ENCODE measurements at regions not wholly inside any gene's neighbourhood (a gene's known extent, or its start where the extent isn't known, plus 50 kb on each side); places are given as distances from the start of the nearest gene placed in this dataset.

DNA sequence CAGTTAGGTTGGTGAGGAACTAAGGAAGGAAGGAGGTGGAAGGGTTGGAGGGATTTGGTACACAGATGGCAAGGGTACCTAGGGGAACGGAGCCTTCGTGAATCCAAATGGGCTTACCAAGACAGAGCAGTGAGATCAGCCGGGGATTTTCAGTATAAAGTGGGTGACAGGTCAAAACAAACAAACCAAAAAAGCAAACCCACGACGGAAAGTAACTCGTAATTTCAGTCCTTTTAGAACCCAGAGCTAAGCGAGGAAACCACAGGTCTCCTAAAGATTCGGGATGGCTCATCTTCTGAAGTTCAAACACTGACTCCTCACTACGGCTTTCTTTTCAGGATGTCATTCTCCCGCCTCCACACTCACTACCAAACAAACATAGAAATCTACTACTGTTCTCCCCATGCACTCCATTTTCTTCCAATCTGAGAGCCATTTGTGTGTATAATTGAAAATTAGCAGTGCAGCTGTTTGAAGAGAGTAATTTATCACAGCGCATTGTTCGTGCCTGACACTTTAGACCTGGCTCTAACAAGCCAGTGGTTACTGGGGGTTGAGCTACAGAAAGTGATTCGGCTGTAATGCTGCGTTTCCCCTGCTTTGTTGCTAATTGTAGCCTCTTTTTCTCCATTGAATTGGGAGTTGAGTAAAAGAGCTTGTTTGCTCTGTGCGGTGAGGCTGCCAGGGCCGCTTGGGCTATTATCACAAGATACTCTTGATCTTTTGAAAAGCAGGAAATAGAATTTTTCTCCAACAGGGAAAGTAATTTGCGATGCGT, 64.7 kb upstream of the CCDC39 start:
- no peaks in the 10 kb centered on the region for H3K27me3 ChIP-seq (ENCODE audit: insufficient read depth, low read length)
- peaks cover 8% of the 10 kb centered on the region for H3K27me3 Mint-ChIP-seq (ENCODE audit: low read depth, unreplicated experiment)
- H3K4me3 ChIP-seq (ENCODE audit: insufficient read depth, low read depth, low read length), result no peak overlapping the region
- H3K4me2 ChIP-seq (ENCODE audit: low read length), result peak overlapping the region; percentile 73
- H2AFZ ChIP-seq (ENCODE audit: low read depth, low read length), result peak overlapping the region; percentile 2
- no peak for FAIRE-seq
- peak; percentile 1 for DNase-seq (ENCODE audit: low read depth)
- H3K79me2 ChIP-seq (ENCODE audit: insufficient read depth, low read length), result no peaks in the 10 kb centered on the region
- H3K4me1 ChIP-seq (ENCODE audit: insufficient read depth, low read length), result no peaks in the 10 kb centered on the region
- H3K9ac ChIP-seq (ENCODE audit: low read length), result no peak overlapping the region
- no peaks in the 10 kb centered on the region for H3K36me3 ChIP-seq (ENCODE audit: insufficient read depth, low read length)
- no peaks in the 10 kb centered on the region for H4K20me1 ChIP-seq (ENCODE audit: insufficient read depth, low read length)
- no peak overlapping the region for H3K27ac ChIP-seq (ENCODE audit: low read depth, low read length)
- H3K9me3 Mint-ChIP-seq (ENCODE audit: unreplicated experiment), result no peaks in the 10 kb centered on the region
- no peak for TF ChIP-seq EZH2 (IDR thresholded peaks at IDR 0.05; ENCODE audit: insufficient read depth, low read length)
- TF ChIP-seq, protein P1, sequence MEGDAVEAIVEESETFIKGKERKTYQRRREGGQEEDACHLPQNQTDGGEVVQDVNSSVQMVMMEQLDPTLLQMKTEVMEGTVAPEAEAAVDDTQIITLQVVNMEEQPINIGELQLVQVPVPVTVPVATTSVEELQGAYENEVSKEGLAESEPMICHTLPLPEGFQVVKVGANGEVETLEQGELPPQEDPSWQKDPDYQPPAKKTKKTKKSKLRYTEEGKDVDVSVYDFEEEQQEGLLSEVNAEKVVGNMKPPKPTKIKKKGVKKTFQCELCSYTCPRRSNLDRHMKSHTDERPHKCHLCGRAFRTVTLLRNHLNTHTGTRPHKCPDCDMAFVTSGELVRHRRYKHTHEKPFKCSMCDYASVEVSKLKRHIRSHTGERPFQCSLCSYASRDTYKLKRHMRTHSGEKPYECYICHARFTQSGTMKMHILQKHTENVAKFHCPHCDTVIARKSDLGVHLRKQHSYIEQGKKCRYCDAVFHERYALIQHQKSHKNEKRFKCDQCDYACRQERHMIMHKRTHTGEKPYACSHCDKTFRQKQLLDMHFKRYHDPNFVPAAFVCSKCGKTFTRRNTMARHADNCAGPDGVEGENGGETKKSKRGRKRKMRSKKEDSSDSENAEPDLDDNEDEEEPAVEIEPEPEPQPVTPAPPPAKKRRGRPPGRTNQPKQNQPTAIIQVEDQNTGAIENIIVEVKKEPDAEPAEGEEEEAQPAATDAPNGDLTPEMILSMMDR (IDR thresholded peaks at IDR 0.05; ENCODE audit: insufficient read depth, low read depth, low read length), result no peak
- H3K4me3 Mint-ChIP-seq (ENCODE audit: unreplicated experiment), result no peak overlapping the region
- H3K4me1 Mint-ChIP-seq (ENCODE audit: low read depth, unreplicated experiment), result no peaks in the 10 kb centered on the region
- no peaks in the 10 kb centered on the region for H3K9me3 ChIP-seq (ENCODE audit: insufficient read depth, low read depth, low read length)
- no peak overlapping the region for H3K27ac Mint-ChIP-seq (ENCODE audit: unreplicated experiment)
- H3K36me3 Mint-ChIP-seq (ENCODE audit: low read depth, unreplicated experiment), result no peaks in the 10 kb centered on the region

- Mint-ChIP-seq H3K27me3 (ENCODE audit: low read depth, unreplicated experiment) (peaks cover under 1% of the 10 kb centered on the region), H3K27ac (ENCODE audit: unreplicated experiment) (no peak overlapping the region), H3K9me3 (ENCODE audit: unreplicated experiment) (no peaks in the 10 kb centered on the region), H3K36me3 (ENCODE audit: low read depth, unreplicated experiment) (no peaks in the 10 kb centered on the region), H3K4me3 (ENCODE audit: unreplicated experiment) (no peak overlapping the region), H3K4me1 (ENCODE audit: low read depth, unreplicated experiment) (no peaks in the 10 kb centered on the region)
- H3K79me2 ChIP-seq (ENCODE audit: insufficient read depth, low read length), result no peaks in the 10 kb centered on the region
- H4K20me1 ChIP-seq (ENCODE audit: insufficient read depth, low read length), result no peaks in the 10 kb centered on the region
- H3K27ac ChIP-seq (ENCODE audit: low read depth, low read length), result no peak overlapping the region
- no peak overlapping the region for H3K4me3 ChIP-seq (ENCODE audit: insufficient read depth, low read depth, low read length)
- no peaks in the 10 kb centered on the region for H3K4me1 ChIP-seq (ENCODE audit: insufficient read depth, low read length)
- FAIRE-seq (no peak), DNase-seq (ENCODE audit: low read depth) (no peak)
- H3K36me3 ChIP-seq (ENCODE audit: insufficient read depth, low read length), result no peaks in the 10 kb centered on the region
- H2AFZ ChIP-seq (ENCODE audit: low read depth, low read length), result no peak overlapping the region
- TF ChIP-seq, protein P1 (IDR thresholded peaks at IDR 0.05; ENCODE audit: insufficient read depth, low read depth, low read length), result no peak
- TF ChIP-seq EZH2 (IDR thresholded peaks at IDR 0.05; ENCODE audit: insufficient read depth, low read length), result no peak
- no peak overlapping the region for H3K9ac ChIP-seq (ENCODE audit: low read length)
- H3K9me3 ChIP-seq (ENCODE audit: insufficient read depth, low read depth, low read length), result no peaks in the 10 kb centered on the region
- no peaks in the 10 kb centered on the region for H3K27me3 ChIP-seq (ENCODE audit: insufficient read depth, low read length)
- H3K4me2 ChIP-seq (ENCODE audit: low read length), result no peak overlapping the region
These were observed 68.6 kb upstream of the CCDC39 start for GRCh38 chr3:180747805-180748361.

- H3K79me2 ChIP-seq (ENCODE audit: insufficient read depth, low read length), result no peaks in the 10 kb centered on the region
- no peak overlapping the region for H3K27ac Mint-ChIP-seq (ENCODE audit: unreplicated experiment)
- no peaks in the 10 kb centered on the region for H3K4me1 Mint-ChIP-seq (ENCODE audit: low read depth, unreplicated experiment)
- no peaks in the 10 kb centered on the region for H3K36me3 ChIP-seq (ENCODE audit: insufficient read depth, low read length)
- H3K27ac ChIP-seq (ENCODE audit: low read depth, low read length), result no peak overlapping the region
- H3K9me3 Mint-ChIP-seq (ENCODE audit: unreplicated experiment), result no peaks in the 10 kb centered on the region
- no peak for FAIRE-seq
- H3K4me1 ChIP-seq (ENCODE audit: insufficient read depth, low read length), result no peaks in the 10 kb centered on the region
- DNase-seq (ENCODE audit: low read depth), result no peak
- no peak overlapping the region for H3K4me3 Mint-ChIP-seq (ENCODE audit: unreplicated experiment)
- H3K4me3 ChIP-seq (ENCODE audit: insufficient read depth, low read depth, low read length), result no peak overlapping the region
- H3K36me3 Mint-ChIP-seq (ENCODE audit: low read depth, unreplicated experiment), result no peaks in the 10 kb centered on the region
- H2AFZ ChIP-seq (ENCODE audit: low read depth, low read length), result no peak overlapping the region
- no peaks in the 10 kb centered on the region for H3K27me3 ChIP-seq (ENCODE audit: insufficient read depth, low read length)
- TF ChIP-seq EZH2 (IDR thresholded peaks at IDR 0.05; ENCODE audit: insufficient read depth, low read length), result no peak
- TF ChIP-seq, protein P1 (IDR thresholded peaks at IDR 0.05; ENCODE audit: insufficient read depth, low read depth, low read length), result no peak
- no peaks in the 10 kb centered on the region for H3K27me3 Mint-ChIP-seq (ENCODE audit: low read depth, unreplicated experiment)
- no peak overlapping the region for H3K9ac ChIP-seq (ENCODE audit: low read length)
- H3K9me3 ChIP-seq (ENCODE audit: insufficient read depth, low read depth, low read length), result no peaks in the 10 kb centered on the region
- no peaks in the 10 kb centered on the region for H4K20me1 ChIP-seq (ENCODE audit: insufficient read depth, low read length)
- no peak overlapping the region for H3K4me2 ChIP-seq (ENCODE audit: low read length)
These were observed 70.0 kb upstream of the CCDC39 start for GRCh38 chr3:180749322-180749721.

All from astrocyte (in vitro differentiated cells and primary cell).